Sigmoid colon (tissue), 6 donors: ENCODE measurements at regions not wholly inside any gene's neighbourhood (a gene's known extent, or its start where the extent isn't known, plus 50 kb on each side); places are given as distances from the start of the nearest gene placed in this dataset.
A peak's percentile ranks its signal among the peaks of the same experiment; 100 is the strongest.

Source experiments
- DNase-seq: peaks from one replicate; pipeline ENCODE4 v3.0.0-alpha.2; 2019
- H3K27ac ChIP-seq, 4 donors: fragments of 200-600 bp; sonication (generic); one replicate each; pipeline ENCODE4 v1.5.1; 2016 to 2019; ENCODE audit warnings: mild to moderate bottlenecking in 1 of 4
- H3K27me3 ChIP-seq, 3 donors: fragments of 200-600 bp; sonication (generic); one replicate each; pipeline ENCODE4 v1.5.1; 2019; ENCODE audit warnings: mild to moderate bottlenecking in 1 of 3
- H3K36me3 ChIP-seq, 4 donors: fragments of 200-600 bp; sonication (generic); one replicate each; pipeline ENCODE4 v1.5.1; 2016 to 2019
- H3K4me1 ChIP-seq, 4 donors: fragments of 200-600 bp; sonication (generic); one replicate each; pipeline ENCODE4 v1.5.1; 2017 to 2019
- H3K4me3 ChIP-seq, 4 donors: fragments of 200-600 bp; sonication (generic); one replicate each; pipeline ENCODE4 v1.5.1; 2017 to 2019; ENCODE audit warnings: mild to moderate bottlenecking in 2 of 4, moderate library complexity in 1 of 4
- H3K9me3 ChIP-seq, 4 donors: fragments of 200-600 bp in 3 of 4; sonication (generic) in 3 of 4; one replicate each; pipeline versions ENCODE4 v1.5.1 to v1.6.1; 2013 to 2019
- EP300 ChIP-seq, 4 donors: sonication (generic); formaldehyde crosslinking; IDR thresholded peaks; one replicate each; pipeline ENCODE4 v1.6.1; 2017; ENCODE audit warnings: antibody characterized with exemption in 4 of 4
- POLR2A ChIP-seq, 2 donors: fragments of 450-650 bp; IDR thresholded peaks; one replicate each; pipeline ENCODE4 v1.6.1; 2016; ENCODE audit warnings: antibody characterized with exemption in 2 of 2, mild to moderate bottlenecking in 2 of 2, moderate library complexity in 2 of 2
- POLR2AphosphoS5 ChIP-seq, 4 donors: sonication (generic); formaldehyde crosslinking; IDR thresholded peaks; one replicate each; pipeline ENCODE4 v1.6.1; 2017; ENCODE audit warnings: antibody characterized with exemption in 4 of 4
- WGBS, 2 donors: extraction: QIAGEN DNeasy Blood & Tissue Kit; methylation state at CpG; one replicate each; pipeline ENCODE4 v1.1.7; 2013; 5-methylcytosine and 5-hydroxymethylcytosine counted together
- intact Hi-C: fragments of 100-400 bp; cut with DNase I; formaldehyde crosslinking; loops from one replicate; pipeline ENCODE4 v1.15.1; 2023
- TF ChIP-seq, protein P1 (sequence below), 4 experiments: fragments of 450-650 bp in 3 of 4; fragments of 200-600 bp in 1 of 4; IDR thresholded peaks; one replicate each; pipeline ENCODE4 v1.5.1; 2016 to 2019; ENCODE audit warnings: antibody characterized with exemption in 4 of 4, mild to moderate bottlenecking in 3 of 4, moderate library complexity in 2 of 4
- donor health status: healthy with polysubstance abuse.
- donor health status: healthy.

DNA sequence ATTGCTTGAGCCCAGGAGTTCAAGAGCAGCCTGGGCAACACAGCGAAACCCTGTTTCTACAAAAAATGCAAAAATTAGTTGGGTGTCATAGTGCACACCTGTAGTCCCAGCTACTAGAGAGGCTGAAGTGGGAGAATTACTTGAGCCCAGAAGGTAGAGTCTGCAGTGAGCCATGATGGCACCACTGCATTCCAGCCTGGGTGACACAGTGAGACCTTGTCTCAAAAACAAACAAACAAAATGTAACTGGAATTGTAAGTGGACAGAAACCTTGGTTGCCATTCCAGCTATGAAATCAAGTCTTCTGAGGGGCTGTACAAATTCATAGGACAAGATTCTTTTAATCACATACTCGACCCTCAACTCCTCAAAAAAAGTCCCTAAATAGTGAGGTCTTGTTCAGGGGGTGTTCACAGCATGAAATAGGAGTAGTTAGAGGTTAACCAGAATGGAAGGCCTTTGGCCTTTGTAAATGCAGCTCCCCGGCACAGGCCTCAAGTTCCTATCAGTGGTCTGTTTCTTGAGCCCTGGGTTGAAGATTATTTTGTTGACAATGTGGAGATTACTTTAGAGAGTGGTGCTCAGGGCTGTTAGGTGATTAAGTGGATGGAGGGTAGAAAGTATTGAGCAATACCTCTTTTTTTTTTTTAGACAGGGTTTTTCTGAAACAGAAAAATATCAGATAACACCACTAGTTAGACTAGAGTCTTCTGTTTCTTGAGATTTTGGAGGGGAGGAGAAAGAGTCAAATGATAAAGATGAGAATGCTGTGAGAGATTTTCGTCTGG, 138.7 kb upstream of the ZNF648 start:
- TF ChIP-seq, protein P1, sequence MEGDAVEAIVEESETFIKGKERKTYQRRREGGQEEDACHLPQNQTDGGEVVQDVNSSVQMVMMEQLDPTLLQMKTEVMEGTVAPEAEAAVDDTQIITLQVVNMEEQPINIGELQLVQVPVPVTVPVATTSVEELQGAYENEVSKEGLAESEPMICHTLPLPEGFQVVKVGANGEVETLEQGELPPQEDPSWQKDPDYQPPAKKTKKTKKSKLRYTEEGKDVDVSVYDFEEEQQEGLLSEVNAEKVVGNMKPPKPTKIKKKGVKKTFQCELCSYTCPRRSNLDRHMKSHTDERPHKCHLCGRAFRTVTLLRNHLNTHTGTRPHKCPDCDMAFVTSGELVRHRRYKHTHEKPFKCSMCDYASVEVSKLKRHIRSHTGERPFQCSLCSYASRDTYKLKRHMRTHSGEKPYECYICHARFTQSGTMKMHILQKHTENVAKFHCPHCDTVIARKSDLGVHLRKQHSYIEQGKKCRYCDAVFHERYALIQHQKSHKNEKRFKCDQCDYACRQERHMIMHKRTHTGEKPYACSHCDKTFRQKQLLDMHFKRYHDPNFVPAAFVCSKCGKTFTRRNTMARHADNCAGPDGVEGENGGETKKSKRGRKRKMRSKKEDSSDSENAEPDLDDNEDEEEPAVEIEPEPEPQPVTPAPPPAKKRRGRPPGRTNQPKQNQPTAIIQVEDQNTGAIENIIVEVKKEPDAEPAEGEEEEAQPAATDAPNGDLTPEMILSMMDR (IDR thresholded peaks at IDR 0.05) = no peak
- no peak for TF ChIP-seq POLR2A (IDR thresholded peaks at IDR 0.05)
- no peak for TF ChIP-seq EP300 (IDR thresholded peaks at IDR 0.05)
- TF ChIP-seq POLR2AphosphoS5 (IDR thresholded peaks at IDR 0.05) = no peak
- intact Hi-C loops = no loop called here
- WGBS, 2 donors = 72 to 80% methylated on average over 4 of the region's 4 CpGs
- DNase-seq = no peak
- H3K4me1 ChIP-seq = peaks cover 0 to 6% (median 0%) of the 10 kb centered on the region in 4 donors
- H3K36me3 ChIP-seq = no peaks in the 10 kb centered on the region
- H3K4me3 ChIP-seq = no peak overlapping the region
- H3K27me3 ChIP-seq = no peaks in the 10 kb centered on the region
- H3K27ac ChIP-seq = no peak overlapping the region
- H3K9me3 ChIP-seq = no peaks in the 10 kb centered on the region

DNA sequence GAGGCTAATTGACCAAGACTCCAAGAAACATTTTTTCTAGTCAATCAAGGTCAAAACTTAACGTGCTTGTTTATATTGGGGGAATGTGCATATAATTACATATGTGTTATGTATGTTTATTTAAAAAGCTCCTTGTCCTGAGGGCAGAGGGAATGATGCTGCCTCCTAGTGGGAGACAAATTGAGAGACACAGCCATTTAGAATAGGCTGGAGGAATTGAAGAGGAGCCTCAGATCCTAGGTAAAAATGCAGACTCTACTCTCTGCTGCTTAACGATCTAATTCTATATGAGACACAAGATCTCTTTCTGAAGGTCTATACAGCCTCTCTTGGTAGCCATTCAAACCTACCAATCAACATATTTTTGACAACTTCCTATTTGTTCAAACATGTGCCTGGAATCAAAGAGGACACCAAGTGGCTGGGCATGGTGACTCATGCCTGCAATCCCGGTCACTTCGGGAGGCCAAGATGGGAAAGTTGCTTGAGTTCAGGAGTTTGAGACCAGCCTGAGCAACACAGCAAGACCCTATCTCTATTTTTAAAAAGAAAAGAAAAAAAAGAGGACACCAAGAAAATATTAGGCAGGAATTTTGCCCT, 136.6 kb upstream of the ZNF648 start:
- no peak for DNase-seq
- Histone ChIP-seq H3K27me3 (no peaks in the 10 kb centered on the region), H3K4me3 (no peak overlapping the region), H3K36me3 (no peaks in the 10 kb centered on the region), H3K27ac (peak overlapping the region; percentile 20 to 79 (median 32)), H3K9me3 (no peaks in the 10 kb centered on the region), H3K4me1 (peaks cover 0 to 6% (median 0%) of the 10 kb centered on the region in 4 donors)
- TF ChIP-seq POLR2A (IDR thresholded peaks at IDR 0.05) = no peak
- 55 to 74% methylated on average over 4 of the region's 4 CpGs for WGBS, 2 donors
- intact Hi-C loops = no loop called here

DNA sequence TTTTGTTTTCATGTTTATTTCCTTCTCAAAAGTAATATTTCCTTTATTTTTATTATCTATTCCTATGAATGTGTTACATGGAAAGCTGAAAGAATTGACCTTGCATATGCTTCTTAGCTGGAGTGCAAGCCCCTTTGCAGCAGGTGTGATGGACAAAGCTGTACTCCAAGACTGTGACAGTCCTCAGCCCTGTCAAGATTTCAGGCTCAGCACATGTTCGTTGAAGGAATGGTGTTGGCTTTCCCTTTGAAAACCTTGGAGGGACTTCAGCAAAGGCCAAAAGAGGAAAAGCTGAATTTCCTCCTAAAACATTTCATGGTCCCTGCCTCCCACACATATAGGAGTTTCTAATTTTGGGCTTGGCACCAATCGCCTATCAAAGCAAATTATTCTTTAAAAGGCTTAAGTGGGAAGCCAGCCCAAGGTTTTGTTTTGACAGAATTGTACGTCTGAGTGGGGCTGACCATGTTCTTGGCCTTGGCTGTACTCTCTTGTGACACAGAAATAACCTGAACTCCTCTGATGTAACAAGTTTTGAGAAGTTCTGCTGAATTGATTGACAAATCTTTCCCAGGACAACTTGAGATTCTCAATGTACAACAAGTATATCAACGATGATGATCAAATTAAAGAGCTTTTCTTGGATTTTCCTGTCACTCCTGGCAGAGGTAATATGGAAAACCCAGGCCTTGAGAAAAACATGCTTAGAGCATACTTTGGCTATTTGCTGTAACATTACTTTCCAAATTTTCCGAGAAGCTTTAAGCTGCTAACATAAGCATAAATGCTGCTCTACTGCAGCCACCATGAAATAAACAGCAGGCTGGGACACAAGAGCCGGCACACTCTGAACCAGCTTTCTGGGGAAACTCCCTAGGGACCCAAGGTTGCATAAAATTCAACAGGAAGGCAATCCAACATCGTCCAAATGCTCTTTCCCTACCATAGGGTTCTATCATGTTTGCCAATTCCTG, 135.7 kb upstream of the ZNF648 start:
- Histone ChIP-seq H3K4me3 (no peak overlapping the region), H3K9me3 (no peaks in the 10 kb centered on the region), H3K27me3 (no peaks in the 10 kb centered on the region), H3K27ac (peak overlapping the region; percentile 13 to 79 (median 34)), H3K4me1 (peaks cover 0 to 6% (median 0%) of the 10 kb centered on the region in 4 donors), H3K36me3 (no peaks in the 10 kb centered on the region)
- intact Hi-C loops = no loop called here
- 66 to 79% methylated on average over 7 of the region's 7 CpGs for WGBS, 2 donors
- TF ChIP-seq, protein P1 (IDR thresholded peaks at IDR 0.05) = no peak
- TF ChIP-seq EP300 (IDR thresholded peaks at IDR 0.05) = peak in 2 of 4 donors; percentile 12 to 74
- TF ChIP-seq POLR2AphosphoS5 (IDR thresholded peaks at IDR 0.05) = peak; percentile 27 to 52 (median 44)
- DNase-seq = peak; percentile 85

DNA sequence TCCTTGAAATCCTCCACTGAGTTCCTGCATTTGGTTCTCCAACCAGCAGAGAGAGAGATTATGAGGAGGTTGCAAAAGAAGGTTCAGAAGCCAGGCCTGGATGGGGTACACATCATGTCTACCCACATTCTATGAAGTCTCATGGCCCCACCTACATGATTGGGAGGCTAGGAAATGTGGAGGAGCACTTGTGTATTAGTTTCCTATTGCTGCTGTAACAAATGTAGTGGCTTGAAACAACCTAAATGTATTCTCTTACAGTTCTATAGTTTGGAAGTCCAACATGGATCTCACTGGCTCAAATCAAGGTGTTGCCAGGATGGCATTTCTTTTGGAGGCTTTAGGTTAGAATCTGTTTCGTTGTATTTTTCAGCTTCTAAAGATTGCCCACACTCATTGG, 134.2 kb upstream of the ZNF648 start:
- no peak for DNase-seq
- intact Hi-C loops = no loop called here
- Histone ChIP-seq H3K27ac (no peak overlapping the region), H3K4me1 (no peaks in the 10 kb centered on the region), H3K27me3 (no peaks in the 10 kb centered on the region), H3K4me3 (no peak overlapping the region), H3K36me3 (no peaks in the 10 kb centered on the region), H3K9me3 (no peaks in the 10 kb centered on the region)
- WGBS, 2 donors = 85 to 88% methylated on average over 1 of the region's 1 CpG
- TF ChIP-seq, protein P1 (IDR thresholded peaks at IDR 0.05) = no peak
- TF ChIP-seq POLR2A (IDR thresholded peaks at IDR 0.05) (no peak), POLR2AphosphoS5 (IDR thresholded peaks at IDR 0.05) (no peak), EP300 (IDR thresholded peaks at IDR 0.05) (no peak)
